Stimulated activated CD8-positive, alpha-beta memory T cell treated with anti-CD3 and anti-CD28 coated beads, Interleukin-7, amount 100 ng/mL, for 48 hours (primary cell): ENCODE measurements at regions not wholly inside any gene's neighbourhood (a gene's known extent, or its start where the extent isn't known, plus 50 kb on each side); places are given as distances from the start of the nearest gene placed in this dataset.

Source experiments
- DNase-seq, 2 donors: peaks; one replicate each; pipeline ENCODE4 v3.0.0-alpha.2; 2020; ENCODE audit warnings: low read depth in 1 of 2; ENCODE audit errors: extremely low read depth in 1 of 2

DNA sequence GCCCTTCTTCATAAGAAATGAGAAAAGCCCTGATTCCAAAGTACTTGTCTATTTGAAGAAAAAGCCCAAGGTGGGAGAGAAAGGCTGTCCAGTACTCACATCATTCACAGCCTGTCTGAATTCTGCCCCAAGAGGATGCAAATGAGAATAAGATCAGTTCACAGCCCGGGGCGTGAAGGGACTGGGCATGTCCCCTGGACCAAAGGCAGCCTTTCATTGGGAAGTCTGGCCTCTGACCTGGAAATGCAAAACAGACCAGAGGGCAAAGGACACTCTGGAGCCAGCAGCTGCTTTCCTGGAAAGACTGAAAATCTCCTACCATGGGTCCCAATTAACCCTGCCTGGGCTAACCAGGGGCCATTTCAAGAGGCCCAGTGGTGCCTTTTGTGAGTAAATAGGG lies 191.2 kb upstream of the PELI2 start:
- no peak for DNase-seq

DNA sequence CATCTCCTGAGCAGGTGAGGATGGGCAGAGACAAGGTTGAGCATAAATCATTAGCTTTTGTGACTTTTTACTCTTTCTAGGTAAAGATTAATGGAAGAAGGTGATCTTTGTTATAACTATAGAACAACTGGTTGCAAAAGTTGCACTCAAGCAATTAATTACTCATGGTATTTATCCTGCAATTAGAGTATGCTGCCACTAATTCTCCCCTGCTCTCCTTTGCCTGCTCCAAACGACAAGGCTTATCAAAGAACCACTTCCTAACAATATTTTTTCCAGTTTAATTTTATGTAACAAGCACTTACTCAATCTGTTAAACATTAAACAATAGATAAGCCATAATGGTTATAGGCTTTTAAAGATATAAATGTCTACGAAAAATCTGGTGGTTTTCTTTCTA lies 189.9 kb upstream of the PELI2 start:
- DNase-seq, result no peak

- DNase-seq, result no peak
Measured at GRCh38 chr14:55929136-55929535, 189.1 kb upstream of the PELI2 start.

DNA sequence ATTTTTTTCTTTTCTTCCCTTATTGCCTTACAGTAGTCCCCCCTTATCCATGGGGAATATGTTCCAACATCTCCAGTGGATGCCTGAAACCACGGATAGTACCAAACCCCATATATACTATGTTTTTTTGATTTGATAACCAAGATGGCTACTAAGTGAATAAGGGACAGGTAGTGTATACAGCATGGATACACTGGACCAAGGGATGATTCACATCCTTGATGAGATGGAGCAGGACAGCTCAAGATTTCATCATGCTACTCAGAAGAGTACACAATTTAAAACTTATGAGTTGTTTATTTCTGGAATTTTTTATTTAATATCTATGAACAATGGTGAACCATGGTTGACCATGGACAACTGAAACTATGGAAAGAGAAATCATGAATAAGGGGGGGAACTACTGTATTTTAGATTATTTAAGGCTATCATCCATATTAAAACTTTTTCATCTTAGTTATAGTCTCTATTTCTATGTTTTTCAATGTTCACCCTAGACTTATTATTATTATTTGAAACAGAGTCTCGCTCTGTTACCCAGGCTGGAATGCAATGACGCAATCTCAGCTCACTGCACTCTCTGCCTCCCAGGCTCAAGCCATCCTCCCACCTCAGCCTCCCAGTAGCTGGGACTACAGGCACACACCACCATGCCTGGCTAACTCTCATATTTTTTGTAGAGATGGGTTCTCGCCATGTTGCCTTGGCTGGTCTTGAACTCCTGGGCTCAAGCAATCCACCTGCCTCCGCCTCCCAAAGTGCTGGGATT lies 188.0 kb upstream of the PELI2 start:
- no peak for DNase-seq

DNA sequence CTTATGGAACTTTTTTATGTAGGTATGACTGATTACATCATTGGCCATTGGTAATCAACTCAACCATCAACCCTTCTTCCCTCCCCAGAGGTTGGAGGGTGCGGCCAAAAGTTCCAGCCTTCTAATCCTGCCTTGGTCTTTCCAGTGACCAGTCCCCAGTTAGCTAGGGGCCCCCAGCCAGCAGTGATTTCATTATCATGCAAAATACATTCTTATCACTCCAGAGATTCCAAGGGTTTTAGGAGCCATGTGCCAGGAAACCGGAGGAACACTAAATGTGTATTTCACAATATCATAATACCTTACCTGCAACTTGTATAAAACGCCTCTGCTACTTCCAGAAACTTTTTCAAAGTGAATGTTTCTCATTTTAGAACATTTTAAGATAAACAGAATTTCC lies 181.5 kb upstream of the PELI2 start:
- no peak for DNase-seq

DNA sequence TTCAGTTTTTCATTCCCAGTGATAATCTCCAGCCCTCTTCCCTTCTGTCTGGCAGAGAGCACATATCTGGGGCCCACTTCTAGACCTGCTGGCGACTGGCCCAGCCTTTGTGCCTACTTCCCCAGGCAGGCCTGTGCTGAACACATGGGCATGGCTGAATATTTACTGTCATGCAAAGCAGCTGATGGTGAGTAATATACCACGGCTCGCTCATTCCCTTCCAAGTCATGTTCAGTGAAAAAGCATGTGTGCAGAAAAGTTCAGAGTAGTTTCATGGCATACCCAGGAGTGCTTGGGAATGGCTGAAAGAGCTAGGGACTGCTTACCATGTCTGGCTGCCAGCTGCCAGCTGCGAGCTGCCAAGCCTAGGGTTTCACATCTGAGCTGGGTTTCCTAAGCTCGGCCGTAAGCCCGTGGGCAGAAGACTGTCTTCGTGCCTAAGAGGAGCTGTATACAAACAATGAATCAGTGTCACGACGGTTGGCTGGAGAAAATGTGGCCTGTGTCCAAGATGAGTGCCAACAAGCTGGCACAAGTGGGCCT lies 179.9 kb upstream of the PELI2 start:
- DNase-seq, result no peak

DNA sequence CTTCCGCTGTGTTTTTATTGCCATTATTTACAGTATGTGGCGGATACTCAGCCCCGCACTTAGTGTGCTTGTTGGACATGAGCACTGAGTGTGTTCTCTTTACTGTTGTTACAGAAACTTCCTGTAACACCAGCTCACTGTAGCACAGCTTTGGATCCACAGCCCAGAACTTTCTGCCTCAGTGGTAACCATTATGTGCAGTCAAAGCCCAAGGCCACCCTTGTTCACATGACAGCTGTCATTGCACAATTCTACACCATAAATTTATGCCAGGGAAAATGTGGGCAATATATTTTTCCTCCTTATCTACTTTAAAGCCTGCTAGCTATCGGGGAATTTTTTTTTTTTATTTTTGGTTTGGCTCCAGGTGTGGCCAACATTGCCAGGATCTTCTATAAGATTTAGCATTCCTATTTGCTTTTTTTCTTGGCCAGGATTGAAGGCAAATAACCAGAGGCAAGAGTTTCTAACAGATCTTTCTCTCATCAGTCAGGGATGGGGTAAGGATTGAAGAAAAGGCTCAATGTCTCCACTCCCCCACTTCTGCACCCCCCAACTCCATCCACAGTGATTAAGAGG lies 176.0 kb upstream of the PELI2 start:
- no peak for DNase-seq

GRCh38 chr14:55942826-55943225 lies 175.4 kb upstream of the PELI2 start:
- DNase-seq, result no peak

DNA sequence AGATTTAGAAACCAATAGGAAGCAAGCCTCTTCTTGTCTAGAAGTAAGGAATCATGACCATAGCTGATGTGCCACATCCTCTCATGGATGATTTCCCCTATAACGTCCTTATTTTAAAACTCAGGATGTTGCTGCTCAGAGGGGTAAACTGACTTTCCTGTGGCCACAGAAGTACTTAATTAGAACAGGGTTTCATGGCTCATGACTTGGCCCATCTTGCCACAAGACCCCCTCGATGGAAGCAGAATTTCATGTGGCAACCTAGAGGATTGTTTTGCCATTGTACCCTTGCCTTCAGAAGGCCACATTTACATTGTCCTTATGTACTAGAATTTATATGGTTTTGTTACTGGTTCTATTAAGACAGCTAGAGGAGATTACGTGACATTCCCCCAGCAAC lies 173.5 kb upstream of the PELI2 start:
- DNase-seq, result no peak

GRCh38 chr14:55946231-55946630 lies 172.0 kb upstream of the PELI2 start:
- no peak for DNase-seq

GRCh38 chr14:55948399-55948798 lies 169.8 kb upstream of the PELI2 start:
- DNase-seq, result no peak

- no peak for DNase-seq
Measured at GRCh38 chr14:55949708-55950107, 168.5 kb upstream of the PELI2 start.

- no peak for DNase-seq
Measured at GRCh38 chr14:55950135-55950534, 168.1 kb upstream of the PELI2 start.

- DNase-seq, result no peak
Measured at GRCh38 chr14:55951341-55952206, 166.6 kb upstream of the PELI2 start.

DNA sequence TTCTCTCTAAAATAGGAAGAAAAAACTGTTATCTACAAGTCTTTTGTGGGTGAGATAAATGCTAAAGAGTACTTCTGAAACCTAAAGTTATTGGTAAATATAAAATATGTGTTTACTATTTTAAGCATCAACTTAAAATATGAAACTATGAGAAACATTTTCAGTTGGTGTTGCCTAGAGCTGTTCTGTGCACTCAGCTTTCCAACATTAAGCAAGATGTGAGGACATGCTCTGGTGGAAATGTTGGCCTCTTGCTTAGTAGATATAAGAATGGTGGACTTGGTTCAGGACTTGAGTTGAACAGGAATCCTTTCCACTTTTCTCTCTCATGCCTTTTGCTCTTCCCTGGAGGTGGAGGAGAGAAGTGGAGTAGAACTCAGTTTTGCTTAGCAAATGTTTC lies 164.1 kb upstream of the PELI2 start:
- DNase-seq, result no peak

DNA sequence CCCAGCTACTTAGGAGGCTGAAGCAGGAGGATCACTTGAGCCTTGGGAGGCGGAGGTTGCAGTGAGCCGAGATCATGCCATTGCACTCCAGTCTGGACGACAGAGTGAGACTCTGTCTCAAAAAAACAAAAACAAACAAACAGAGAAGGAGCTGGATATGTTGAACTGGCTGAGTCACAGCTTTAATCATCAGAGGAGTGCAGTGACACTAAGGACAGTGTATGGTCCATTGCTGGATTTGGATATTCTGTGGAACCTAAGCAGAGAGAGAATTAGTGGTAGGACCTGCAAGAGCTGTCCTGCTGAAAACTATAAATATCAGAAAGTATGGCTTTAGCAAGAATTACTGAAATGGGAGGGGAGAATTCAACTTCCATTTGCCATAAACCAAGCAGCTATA lies 163.0 kb upstream of the PELI2 start:
- no peak for DNase-seq

- DNase-seq, result no peak
Measured at GRCh38 chr14:55957950-55958349, 160.3 kb upstream of the PELI2 start.

GRCh38 chr14:55963295-55963694 lies 154.9 kb upstream of the PELI2 start:
- DNase-seq, result no peak

- DNase-seq, result no peak
Measured at GRCh38 chr14:55964091-55964490, 154.1 kb upstream of the PELI2 start.

DNA sequence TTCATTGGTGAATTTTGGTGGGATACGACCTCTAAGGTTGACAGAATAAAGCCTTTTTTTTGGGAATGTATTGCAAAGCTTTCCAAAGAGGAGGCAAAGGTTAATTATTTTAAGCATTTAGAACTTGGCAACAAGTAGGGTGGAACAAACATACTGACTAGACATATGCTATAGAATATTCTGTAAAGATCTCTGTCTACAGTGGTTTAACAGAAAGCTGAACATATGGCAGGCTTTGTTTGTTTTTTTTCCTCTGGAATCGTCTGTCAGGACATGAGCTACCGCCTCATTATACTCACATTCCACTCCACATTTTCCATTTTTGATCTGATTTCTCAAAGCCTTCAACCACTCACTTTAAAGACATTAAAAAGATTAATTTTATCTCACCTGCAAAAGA lies 153.4 kb upstream of the PELI2 start:
- no peak for DNase-seq

- DNase-seq, result no peak
Measured at GRCh38 chr14:55965851-55966250, 152.4 kb upstream of the PELI2 start.

- no peak for DNase-seq
Measured at GRCh38 chr14:55968741-55969140, 149.5 kb upstream of the PELI2 start.
